ENCODE measurements at regions not wholly inside any gene's neighbourhood (a gene's known extent, or its start where the extent isn't known, plus 50 kb on each side); places are given as distances from the start of the nearest gene placed in this dataset.
"Not testable (repeated sequence)": the region's sequence is repeated elsewhere in the genome, so short reads cannot be mapped to it uniquely, and the experiment has no call there.

DNA sequence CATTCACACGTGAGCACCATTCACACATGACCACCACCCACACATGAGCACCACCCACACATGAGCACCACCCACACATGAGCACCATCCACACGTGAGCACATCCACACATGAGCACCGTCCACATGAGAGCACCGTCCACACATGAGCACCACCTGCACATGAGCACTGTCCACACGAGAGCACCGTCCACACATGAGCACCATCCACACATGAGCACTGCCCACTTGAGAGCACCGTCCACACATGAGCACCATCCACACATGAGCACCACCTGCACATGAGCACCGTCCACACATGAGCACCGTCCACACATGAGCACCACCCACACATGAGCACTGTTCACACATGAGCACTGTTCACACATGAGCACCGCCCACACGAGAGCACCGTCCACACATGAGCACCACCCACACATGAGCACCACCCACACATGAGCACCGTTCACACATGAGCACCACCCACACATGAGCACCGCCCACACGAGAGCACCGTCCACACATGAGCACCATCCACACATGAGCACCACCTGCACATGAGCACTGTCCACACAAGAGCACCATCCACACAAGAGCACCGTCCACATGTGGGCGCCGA is 471.3 kb upstream of the SALL3 start:
- not testable (repeated sequence) for DNase-seq (ENCODE audit: insufficient read length, low spot score); FAIRE-seq

DNA sequence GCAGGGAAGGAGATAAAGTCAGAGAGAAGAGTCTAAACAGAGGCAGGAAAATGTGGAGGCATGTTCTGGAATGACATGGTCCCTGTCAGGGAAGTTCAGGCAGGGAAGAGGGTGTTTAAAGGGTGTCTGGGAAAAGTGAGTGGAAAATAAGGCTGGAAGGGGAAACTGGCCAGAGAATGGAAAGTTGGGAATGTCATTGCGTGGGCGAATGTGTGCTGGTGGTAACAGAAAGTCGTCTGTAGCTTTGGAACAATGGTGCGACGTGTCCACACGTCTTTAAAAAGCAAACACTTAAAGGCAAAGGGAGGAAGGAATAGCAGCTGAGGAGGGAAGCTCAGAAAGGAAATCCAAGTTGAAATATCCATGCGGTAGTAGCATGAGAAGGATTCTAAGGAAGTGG is 469.5 kb upstream of the SALL3 start:
- DNase-seq (ENCODE audit: insufficient read length, low spot score) = no peak
- no peak for FAIRE-seq

DNA sequence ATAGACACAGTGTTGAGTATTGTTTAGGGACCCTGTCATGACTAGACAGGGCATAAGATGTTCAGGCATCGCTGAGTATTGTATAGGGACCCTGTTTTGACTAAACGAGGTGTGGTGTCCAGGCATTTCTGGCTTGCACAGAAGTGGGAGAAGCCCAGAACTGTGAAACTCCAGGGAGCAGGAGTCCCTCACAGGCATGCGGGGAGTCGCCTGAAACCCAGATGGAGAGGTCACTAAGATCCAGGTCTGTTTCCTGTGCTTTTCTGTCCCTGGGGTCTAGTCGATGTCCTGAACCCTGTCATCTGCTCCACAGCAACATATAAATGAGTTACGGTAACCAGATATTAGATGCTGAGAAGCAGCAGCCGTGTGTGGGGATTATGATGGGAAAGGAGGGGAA is 469.0 kb upstream of the SALL3 start:
- no peak for DNase-seq (ENCODE audit: insufficient read length, low spot score)
- FAIRE-seq = no peak

- FAIRE-seq (no peak), DNase-seq (ENCODE audit: insufficient read length, low spot score) (no peak)
Observed at GRCh38 chr18:78511666-78512601, 467.7 kb upstream of the SALL3 start.

- DNase-seq (ENCODE audit: insufficient read length, low spot score) (no peak), FAIRE-seq (no peak)
Observed at GRCh38 chr18:78514910-78515670, 464.5 kb upstream of the SALL3 start.

DNA sequence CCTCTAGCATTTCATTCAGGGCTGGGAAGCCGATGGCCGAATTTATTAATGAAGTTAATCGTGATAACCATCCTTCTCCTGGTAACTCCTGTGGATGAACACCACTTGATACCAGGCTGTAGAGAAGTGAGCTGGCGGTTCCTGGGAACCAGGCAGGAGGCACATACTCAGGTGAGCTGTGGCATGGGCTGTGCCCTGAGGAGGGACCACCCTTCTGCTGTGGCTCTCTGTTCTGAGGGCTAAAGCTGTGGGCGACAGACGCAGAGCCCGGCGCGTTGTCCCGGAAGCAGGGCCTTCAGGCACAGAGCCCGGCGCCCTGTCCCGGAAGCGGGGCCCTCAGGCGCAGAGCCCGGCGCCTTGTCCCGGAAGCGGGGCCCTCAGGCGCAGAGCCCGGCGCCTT is 462.3 kb upstream of the SALL3 start:
- FAIRE-seq (no peak), DNase-seq (ENCODE audit: insufficient read length, low spot score) (no peak)

DNA sequence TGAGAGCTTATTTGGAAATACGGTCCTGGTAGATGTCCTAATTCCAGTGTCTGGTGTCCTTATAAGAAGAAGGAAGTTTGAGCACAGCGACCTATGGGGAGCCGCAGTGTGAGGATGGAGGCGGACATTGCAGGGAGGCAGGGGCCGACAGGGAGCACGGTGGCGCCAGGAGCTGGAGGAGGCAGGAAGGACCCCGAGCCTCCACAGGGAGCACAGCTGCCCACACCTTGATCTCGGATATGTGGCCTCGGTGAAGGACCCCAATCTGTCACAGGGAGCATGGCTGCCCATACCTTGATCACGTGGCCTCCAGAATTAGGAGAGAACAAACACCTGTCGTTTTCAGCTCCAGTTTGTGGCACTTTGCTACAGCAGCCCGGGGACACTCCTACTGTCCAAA is 461.6 kb upstream of the SALL3 start:
- FAIRE-seq = no peak
- no peak for DNase-seq (ENCODE audit: insufficient read length, low spot score)

DNA sequence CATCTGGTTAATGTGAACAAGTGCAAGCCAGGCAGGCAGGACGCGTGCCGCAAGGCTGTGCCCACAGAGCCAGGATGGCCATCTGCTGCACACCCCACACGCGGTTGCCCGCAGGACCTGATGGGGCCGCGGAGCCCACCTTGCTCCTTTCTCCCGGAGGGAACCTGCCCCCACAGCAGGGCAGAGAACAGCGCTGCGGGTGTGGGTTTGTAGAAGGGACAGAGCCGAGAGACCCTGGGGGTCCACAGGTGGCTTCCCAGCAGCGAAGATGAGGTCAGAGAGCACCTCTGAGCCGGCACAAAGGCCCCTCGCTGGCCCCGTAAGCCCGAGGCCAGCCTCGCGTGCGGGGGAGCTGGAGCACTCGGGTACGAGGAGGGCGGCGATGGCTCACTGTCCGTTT is 460.8 kb upstream of the SALL3 start:
- FAIRE-seq (no peak), DNase-seq (ENCODE audit: insufficient read length, low spot score) (no peak)

GRCh38 chr18:78519394-78520062 is 460.1 kb upstream of the SALL3 start:
- DNase-seq (ENCODE audit: insufficient read length, low spot score) (no peak), FAIRE-seq (no peak)

GRCh38 chr18:78521136-78521535 is 458.5 kb upstream of the SALL3 start:
- DNase-seq (ENCODE audit: insufficient read length, low spot score) (no peak), FAIRE-seq (no peak)

DNA sequence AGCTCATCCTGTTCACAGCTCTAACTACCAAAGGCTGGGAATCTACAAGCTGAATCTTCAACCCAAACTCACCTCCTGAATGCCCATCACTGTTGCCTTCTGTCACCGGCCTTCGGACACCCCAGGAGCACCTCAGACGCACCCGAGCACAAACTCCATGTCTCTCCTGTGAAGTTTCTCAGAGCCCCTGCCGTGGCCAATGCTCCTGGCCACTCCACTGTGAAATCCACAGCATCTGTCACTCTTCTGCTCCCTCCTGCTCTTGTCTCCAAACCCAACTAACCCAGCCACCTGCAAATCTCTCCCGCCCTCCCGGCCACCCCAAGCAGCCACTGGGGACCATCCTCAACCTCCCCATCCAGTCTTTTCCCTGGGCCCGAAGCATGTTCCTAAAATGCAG is 457.9 kb upstream of the SALL3 start:
- FAIRE-seq (no peak), DNase-seq (ENCODE audit: insufficient read length, low spot score) (no peak)

- FAIRE-seq = no peak
- DNase-seq (ENCODE audit: insufficient read length, low spot score) = no peak
Observed at GRCh38 chr18:78522507-78522906, 457.1 kb upstream of the SALL3 start.

GRCh38 chr18:78523850-78524249 is 455.8 kb upstream of the SALL3 start:
- no peak for FAIRE-seq
- no peak for DNase-seq (ENCODE audit: insufficient read length, low spot score)

DNA sequence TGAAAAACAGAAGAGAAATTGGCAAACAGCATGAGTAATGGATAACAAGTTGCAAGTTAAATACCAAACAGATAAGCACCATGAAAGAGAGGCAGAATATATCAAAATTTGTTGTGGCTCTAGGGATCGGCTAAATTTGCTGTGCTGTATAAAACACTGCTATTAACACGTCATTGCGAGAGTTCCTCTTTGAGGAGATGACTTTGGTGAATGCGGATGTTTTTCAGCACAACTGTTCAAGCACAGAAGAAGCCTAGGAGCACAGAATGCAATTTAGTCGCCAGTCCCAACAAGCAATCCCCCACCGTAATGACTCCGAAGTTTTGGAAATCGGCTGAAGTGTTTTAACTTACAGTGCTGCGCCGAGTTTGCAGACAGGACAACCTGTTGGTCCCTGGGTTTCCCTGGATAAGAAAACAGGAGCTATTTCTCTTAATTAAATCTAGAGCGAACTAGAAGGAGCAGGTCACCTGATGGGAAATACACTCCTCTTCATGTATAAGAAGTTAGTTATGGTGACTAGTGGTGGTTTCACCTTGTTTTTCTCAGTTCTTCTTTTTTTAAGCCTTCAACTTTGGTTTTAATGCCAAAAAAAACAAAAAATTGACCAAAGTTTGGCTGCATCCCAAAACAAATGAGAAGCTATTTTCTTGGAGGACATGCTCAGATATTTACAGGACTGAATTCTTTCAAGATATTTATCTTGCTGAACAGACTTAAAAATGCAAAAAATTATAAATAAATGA is 454.1 kb upstream of the SALL3 start:
- FAIRE-seq = no peak

GRCh38 chr18:78526275-78526674 is 453.3 kb upstream of the SALL3 start:
- FAIRE-seq = no peak
- DNase-seq (ENCODE audit: insufficient read length, low spot score) = no peak

More for the DNA sequence above, 454.1 kb upstream of the SALL3 start:
- no peak for DNase-seq (ENCODE audit: insufficient read length, low spot score)

DNA sequence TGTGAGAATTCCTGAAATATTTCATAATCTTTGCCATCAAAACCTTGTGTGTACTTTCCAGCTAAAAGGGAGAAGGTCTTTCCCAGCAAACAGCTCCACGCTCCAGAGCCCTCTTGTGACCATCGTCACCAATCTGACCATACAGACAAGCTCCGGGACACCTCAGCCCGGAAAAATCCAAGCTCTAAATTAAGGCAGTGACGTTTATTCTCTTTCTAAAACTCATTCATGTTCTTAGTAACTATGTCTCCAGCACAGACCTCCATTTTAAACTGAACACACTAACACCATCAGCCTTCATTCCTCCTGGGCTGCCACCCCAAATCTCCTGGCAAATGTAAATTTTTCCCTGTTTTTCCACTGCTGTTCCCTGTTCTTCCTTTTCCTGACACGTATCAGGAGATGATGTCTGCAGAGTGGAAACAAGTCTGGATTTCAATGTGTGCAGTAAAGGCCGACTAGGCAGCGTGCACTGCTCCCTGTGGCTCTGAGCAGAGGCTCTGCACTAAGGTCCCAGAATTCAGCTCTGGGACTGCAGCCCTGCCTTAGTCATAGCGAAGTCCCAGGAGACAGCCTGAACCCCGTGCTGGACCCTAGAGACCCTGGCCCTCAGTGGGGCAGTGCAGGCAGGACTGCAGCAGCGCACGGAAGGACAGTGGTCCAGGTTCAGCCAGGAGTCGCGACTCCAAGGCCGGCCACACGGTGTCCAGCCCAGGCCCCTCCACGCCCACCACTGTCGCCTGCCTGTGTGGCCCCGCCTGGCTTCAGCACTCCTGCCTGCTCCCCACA is 452.5 kb upstream of the SALL3 start:
- DNase-seq (ENCODE audit: insufficient read length, low spot score) (no peak), FAIRE-seq (no peak)

- DNase-seq (ENCODE audit: insufficient read length, low spot score) = no peak
- FAIRE-seq = no peak
Observed at GRCh38 chr18:78527984-78528383, 451.6 kb upstream of the SALL3 start.

GRCh38 chr18:78528411-78529258 is 451.0 kb upstream of the SALL3 start:
- FAIRE-seq = no peak

DNA sequence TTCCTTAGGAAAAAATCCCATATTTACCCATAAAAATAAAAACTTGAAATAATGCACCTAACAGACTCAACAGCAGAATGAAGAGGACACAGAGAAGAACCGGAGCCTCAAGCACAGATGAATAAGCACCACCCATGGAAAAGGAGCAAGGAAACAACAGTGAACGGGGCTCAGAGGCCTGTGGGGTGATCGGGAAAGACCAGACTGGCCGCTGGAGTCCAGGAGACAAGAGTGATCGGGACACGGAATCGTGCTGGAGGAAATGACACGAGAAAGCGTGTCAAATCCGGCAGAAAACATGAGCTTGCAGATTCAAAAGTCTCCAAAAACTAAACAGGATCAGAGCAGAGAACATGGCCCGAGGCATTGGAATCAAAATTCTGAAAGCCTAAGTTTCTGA is 448.0 kb upstream of the SALL3 start:
- no peak for DNase-seq (ENCODE audit: insufficient read length, low spot score)
- FAIRE-seq = no peak

More at GRCh38 chr18:78528411-78529258, 451.0 kb upstream of the SALL3 start:
- DNase-seq (ENCODE audit: insufficient read length, low spot score) = no peak
